Adipocyte (in vitro differentiated cells): ENCODE measurements at regions not wholly inside any gene's neighbourhood (a gene's known extent, or its start where the extent isn't known, plus 50 kb on each side); places are given as distances from the start of the nearest gene placed in this dataset.
A peak's percentile ranks its signal among the peaks of the same experiment; 100 is the strongest.
"Not testable (repeated sequence)": the region's sequence is repeated elsewhere in the genome, so short reads cannot be mapped to it uniquely, and the experiment has no call there.

Experiments
- DNase-seq: peaks from one replicate; pipeline ENCODE4 v3.0.0-alpha.2; 2015; ENCODE audit warnings: low read depth
- H3K27me3 ChIP-seq: replicated peaks from 2 replicates; pipeline ENCODE4 v1.7.0; 2013; ENCODE audit warnings: mild to moderate bottlenecking, low read length, moderate library complexity; ENCODE audit not compliant: control insufficient read depth, insufficient read depth
- H3K36me3 ChIP-seq: 2 replicates; pipeline ENCODE4 v1.7.0; 2013; ENCODE audit warnings: low read length, mild to moderate bottlenecking, moderate library complexity; ENCODE audit not compliant: control insufficient read depth, insufficient read depth, severe bottlenecking
- H3K4me1 ChIP-seq: 2 replicates; pipeline ENCODE4 v1.7.0; 2013; ENCODE audit warnings: mild to moderate bottlenecking, low read length, moderate library complexity; ENCODE audit not compliant: control insufficient read depth, insufficient read depth
- H3K4me3 ChIP-seq: 2 replicates; pipeline ENCODE4 v1.7.0; 2013; ENCODE audit warnings: mild to moderate bottlenecking, low read length, moderate library complexity
- H3K9ac ChIP-seq: 2 replicates; pipeline ENCODE4 v1.7.0; 2013; ENCODE audit warnings: mild to moderate bottlenecking, low read length, moderate library complexity
- H3K9me3 ChIP-seq: 2 replicates; pipeline ENCODE4 v1.7.0; 2013; ENCODE audit warnings: mild to moderate bottlenecking, low read length, moderate library complexity; ENCODE audit not compliant: control insufficient read depth

- H3K9me3 ChIP-seq, DNase-seq, H3K27me3 ChIP-seq, H3K9ac ChIP-seq, H3K4me3 ChIP-seq, H3K36me3 ChIP-seq: not testable (repeated sequence)
- H3K4me1 ChIP-seq = peaks cover 14% of the 10 kb centered on the region
Observed at GRCh38 chr5:119299242-119299614, 56.6 kb upstream of the TNFAIP8 start.

GRCh38 chr5:119299615-119300310 is 56.1 kb upstream of the TNFAIP8 start:
- not testable (repeated sequence) for DNase-seq, H3K4me3 ChIP-seq, H3K9me3 ChIP-seq, H3K27me3 ChIP-seq, H3K9ac ChIP-seq, H3K36me3 ChIP-seq
- H3K4me1 ChIP-seq = peaks cover 17% of the 10 kb centered on the region

- Histone ChIP-seq H3K9ac (no peak overlapping the region), H3K4me3 (no peak overlapping the region), H3K36me3 (no peaks in the 10 kb centered on the region), H3K9me3 (no peaks in the 10 kb centered on the region), H3K27me3 (no peaks in the 10 kb centered on the region), H3K4me1 (peaks cover 17% of the 10 kb centered on the region)
- no peak for DNase-seq
Observed at GRCh38 chr5:119300311-119300670, 55.5 kb upstream of the TNFAIP8 start.

- H3K9ac ChIP-seq = no peak overlapping the region
- H3K9me3 ChIP-seq = no peaks in the 10 kb centered on the region
- H3K4me3 ChIP-seq = no peak overlapping the region
- peaks cover 17% of the 10 kb centered on the region for H3K4me1 ChIP-seq
- H3K27me3 ChIP-seq = no peaks in the 10 kb centered on the region
- no peak for DNase-seq
- no peaks in the 10 kb centered on the region for H3K36me3 ChIP-seq
Observed at GRCh38 chr5:119301210-119301609, 54.6 kb upstream of the TNFAIP8 start.

- no peak overlapping the region for H3K4me3 ChIP-seq
- no peaks in the 10 kb centered on the region for H3K9me3 ChIP-seq
Observed at GRCh38 chr5:119301906-119302305, 53.9 kb upstream of the TNFAIP8 start.

GRCh38 chr5:119302449-119302848 is 53.4 kb upstream of the TNFAIP8 start:
- Histone ChIP-seq H3K9me3 (no peaks in the 10 kb centered on the region), H3K36me3 (no peaks in the 10 kb centered on the region), H3K27me3 (no peaks in the 10 kb centered on the region), H3K4me1 (peaks cover 17% of the 10 kb centered on the region), H3K4me3 (no peak overlapping the region), H3K9ac (no peak overlapping the region)
- no peak for DNase-seq

More at GRCh38 chr5:119301906-119302305, 53.9 kb upstream of the TNFAIP8 start:
- no peak for DNase-seq
- Histone ChIP-seq H3K36me3 (no peaks in the 10 kb centered on the region), H3K9ac (no peak overlapping the region), H3K27me3 (no peaks in the 10 kb centered on the region), H3K4me1 (peaks cover 17% of the 10 kb centered on the region)

- Histone ChIP-seq H3K9me3 (no peaks in the 10 kb centered on the region), H3K9ac (no peak overlapping the region), H3K4me1 (peaks cover 17% of the 10 kb centered on the region), H3K4me3 (no peak overlapping the region), H3K36me3 (no peaks in the 10 kb centered on the region), H3K27me3 (no peaks in the 10 kb centered on the region)
- peak; percentile 95 for DNase-seq
Observed at GRCh38 chr5:119302916-119303897, 52.6 kb upstream of the TNFAIP8 start.

- DNase-seq = no peak
- Histone ChIP-seq H3K27me3 (no peaks in the 10 kb centered on the region), H3K9me3 (no peaks in the 10 kb centered on the region), H3K36me3 (no peaks in the 10 kb centered on the region), H3K4me1 (peaks cover 17% of the 10 kb centered on the region), H3K9ac (no peak overlapping the region), H3K4me3 (no peak overlapping the region)
Observed at GRCh38 chr5:119304439-119305211, 51.2 kb upstream of the TNFAIP8 start.
